ENCODE measurements at regions not wholly inside any gene's neighbourhood (a gene's known extent, or its start where the extent isn't known, plus 50 kb on each side); places are given as distances from the start of the nearest gene placed in this dataset.

DNA sequence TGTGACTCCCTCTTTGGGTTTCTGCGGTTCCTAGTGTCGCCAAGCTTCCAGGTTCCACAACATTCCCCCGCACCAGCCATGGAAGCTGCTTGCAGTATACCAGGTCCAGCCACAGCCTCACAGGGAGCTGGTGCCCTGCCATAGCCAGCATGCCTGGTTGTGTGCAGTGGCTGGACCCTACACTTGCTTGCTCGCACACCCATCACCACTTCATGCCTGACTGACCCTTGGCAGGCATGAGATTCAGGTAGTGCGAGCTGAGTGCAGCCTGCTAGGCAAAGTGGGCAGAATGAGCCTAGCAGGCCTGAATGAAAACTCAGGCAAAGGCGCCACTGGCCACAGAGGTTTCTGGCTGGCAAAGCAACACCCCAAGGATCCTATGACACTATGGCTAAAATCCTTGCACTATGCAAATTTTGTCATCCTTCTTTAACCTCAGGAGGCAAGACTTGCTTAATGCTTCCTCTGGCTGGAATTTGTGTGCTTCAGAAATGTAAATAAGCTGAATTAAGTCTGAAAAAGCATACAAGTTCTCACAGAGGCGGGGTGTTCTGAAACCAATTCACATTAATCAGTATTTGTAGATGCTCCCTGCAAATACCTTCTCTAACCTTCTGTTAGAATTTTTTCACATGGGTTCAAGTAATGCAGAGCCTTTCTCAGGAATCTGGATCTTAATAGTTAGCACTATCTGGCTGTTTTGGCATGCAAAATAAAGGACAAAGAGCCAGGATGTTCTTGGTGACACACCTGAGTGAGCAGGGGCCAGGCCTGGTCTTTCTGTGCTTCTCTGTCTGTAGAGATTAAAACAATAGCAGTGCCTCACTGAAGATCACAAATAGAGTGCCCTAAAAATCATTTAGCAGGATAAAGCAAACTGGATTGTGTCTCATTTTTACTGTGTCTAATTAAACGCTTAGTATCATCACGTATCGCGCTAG, 256.9 kb downstream of the GPATCH2 start:
- TF ChIP-seq, protein P1, sequence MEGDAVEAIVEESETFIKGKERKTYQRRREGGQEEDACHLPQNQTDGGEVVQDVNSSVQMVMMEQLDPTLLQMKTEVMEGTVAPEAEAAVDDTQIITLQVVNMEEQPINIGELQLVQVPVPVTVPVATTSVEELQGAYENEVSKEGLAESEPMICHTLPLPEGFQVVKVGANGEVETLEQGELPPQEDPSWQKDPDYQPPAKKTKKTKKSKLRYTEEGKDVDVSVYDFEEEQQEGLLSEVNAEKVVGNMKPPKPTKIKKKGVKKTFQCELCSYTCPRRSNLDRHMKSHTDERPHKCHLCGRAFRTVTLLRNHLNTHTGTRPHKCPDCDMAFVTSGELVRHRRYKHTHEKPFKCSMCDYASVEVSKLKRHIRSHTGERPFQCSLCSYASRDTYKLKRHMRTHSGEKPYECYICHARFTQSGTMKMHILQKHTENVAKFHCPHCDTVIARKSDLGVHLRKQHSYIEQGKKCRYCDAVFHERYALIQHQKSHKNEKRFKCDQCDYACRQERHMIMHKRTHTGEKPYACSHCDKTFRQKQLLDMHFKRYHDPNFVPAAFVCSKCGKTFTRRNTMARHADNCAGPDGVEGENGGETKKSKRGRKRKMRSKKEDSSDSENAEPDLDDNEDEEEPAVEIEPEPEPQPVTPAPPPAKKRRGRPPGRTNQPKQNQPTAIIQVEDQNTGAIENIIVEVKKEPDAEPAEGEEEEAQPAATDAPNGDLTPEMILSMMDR (IDR thresholded peaks at IDR 0.05; ENCODE audit: low read depth, low read length) = no peak
- no peak for DNase-seq (ENCODE audit: extremely low read depth, low read depth)

DNA sequence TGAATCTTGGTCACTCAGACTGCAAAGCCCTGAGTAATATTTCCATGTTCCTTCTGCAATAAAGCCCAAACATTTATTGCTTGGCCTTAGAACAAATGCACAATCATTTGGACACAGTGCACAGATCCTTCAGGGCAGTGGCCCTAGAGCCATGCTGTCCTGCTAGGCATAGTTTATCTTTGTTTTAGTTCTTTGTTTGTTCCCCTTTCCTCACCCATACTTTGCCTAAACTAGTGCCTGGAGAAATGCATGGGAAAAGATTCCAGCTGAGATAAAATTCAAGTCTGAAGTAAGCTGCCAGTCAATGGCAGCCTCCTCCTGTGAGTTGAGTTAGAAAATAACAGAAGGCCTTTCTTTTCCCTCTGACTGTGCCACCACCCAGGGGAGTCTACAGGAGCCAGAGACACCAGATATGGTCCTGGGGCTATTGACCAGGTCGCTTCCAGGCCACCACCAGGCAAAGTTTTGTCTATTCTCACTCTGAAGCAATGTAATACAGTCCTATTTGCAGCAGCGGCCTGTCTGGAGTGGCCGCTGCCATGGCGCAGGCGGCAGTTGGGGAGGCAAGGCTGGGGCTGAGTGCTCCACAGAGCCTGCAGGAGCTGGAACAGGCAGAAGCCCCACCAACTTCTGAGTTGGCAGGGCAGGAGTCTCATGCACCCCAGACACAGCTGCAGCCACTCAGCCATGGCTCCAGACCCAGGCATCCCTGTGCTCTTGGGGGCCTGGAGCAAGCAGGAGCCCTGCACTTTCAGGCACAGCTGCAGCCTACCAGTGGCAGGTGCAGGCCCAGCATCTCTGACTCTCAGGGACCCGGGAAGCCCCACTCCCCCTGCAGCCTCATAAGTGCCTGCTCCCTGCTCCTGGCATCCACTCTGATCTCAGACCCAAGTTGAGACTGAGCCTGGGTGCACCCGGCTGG, 258.6 kb downstream of the GPATCH2 start:
- DNase-seq (ENCODE audit: extremely low read depth, low read depth) = no peak
- TF ChIP-seq, protein P1 (IDR thresholded peaks at IDR 0.05; ENCODE audit: low read depth, low read length) = no peak

DNA sequence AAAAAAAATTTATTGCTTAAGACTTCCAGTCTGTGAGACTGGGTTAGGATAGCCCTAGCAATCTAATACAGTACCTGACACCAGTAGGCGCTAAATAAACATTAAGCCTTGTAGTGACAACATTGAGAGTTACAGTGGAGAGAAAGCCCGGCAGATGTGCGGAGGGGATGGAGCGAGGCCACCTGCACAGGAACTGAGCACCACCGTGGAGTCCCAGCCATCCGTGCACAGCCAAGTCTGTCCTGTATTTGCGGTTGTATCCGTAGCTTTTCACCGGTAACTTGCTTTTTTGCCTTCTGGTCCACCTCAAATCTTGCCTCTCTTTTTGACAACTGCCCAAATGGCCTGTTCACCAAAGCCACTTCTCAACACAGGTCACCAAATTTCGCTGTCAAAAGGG, 260.1 kb downstream of the GPATCH2 start:
- TF ChIP-seq, protein P1 (IDR thresholded peaks at IDR 0.05; ENCODE audit: low read depth, low read length) = no peak
- DNase-seq (ENCODE audit: extremely low read depth, low read depth) = no peak

DNA sequence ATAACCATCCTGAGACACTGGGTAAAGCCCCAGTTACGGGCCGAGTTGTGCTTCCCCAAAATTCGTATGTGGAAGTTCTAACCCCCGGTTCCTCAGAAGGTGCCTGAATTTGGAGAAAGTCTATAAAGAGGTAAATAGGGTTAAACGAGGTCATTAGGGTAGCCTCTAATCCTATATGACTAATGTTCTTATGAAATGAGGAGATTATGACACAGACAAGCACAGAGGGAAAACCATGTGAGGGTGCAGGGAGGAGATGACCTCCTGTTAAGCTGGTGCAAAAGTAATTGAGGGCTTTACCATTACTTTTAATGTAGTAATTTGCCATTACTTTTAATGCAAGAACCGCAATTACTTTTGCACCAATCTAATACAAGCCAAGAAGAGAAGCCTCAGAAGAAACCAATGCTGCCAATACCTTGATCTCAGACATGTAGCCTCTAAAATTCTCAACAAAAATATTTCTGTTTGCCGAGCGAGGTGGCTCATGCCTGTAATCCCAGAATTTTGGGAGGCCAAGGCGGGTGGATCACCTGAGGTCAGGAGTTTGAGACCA, 260.8 kb downstream of the GPATCH2 start:
- no peak for DNase-seq (ENCODE audit: extremely low read depth, low read depth)
- TF ChIP-seq, protein P1 (IDR thresholded peaks at IDR 0.05; ENCODE audit: low read depth, low read length) = no peak

DNA sequence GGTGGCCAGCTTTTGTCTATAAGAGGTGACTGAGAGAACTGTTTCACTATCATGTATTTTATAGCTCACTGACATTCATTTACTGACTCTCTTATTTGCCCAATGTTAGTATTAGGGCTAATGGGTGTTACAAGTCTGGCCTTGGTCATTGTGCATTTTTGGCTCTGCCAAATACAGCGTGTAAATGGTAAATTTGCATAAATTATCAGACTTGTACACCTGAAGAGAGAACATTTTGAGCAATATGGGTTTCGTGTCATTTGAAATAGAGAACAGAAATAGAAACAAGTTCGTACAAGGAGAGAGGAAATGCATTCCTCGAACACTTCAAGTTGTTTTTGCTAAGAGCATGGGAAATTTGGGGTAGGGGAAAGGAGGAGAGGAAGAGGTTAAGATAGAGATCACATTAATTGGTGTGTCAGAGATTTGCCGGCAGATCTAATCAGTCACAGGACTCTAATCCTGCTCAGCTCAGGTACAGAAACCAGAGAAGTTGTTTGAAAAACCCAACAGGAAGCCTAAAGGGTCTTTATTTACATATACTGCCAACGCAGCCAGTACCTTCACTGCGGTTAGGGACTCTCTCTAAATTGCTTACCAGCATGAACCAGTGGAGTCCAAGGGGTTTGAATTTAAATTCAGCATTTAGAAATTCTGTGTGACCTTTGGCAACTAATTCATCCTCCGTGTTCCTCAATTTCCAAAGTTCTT, 261.5 kb downstream of the GPATCH2 start:
- TF ChIP-seq, protein P1 (IDR thresholded peaks at IDR 0.05; ENCODE audit: low read depth, low read length) = no peak
- no peak for DNase-seq (ENCODE audit: extremely low read depth, low read depth)

DNA sequence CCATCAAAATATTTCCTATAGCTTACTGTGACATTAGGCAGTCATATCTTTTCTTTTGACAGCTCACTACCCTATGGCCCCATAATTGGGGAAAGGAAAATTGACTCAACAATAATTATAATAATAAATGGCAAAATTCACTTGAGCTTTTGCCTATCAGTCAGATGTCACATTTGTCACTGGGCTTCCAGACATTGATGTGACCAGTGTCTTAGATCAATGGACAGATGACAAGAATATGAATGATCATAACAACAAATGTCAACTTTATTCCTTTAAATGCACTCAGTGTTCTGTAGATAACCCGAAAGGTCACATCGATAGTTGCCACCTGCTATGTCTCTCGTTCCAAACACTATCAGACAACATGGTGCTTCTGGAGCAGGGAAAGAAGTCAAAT, 266.7 kb downstream of the GPATCH2 start:
- TF ChIP-seq, protein P1 (IDR thresholded peaks at IDR 0.05; ENCODE audit: low read depth, low read length) = no peak
- DNase-seq (ENCODE audit: extremely low read depth, low read depth) = no peak
